ENCODE measurements at regions not wholly inside any gene's neighbourhood (a gene's known extent, or its start where the extent isn't known, plus 50 kb on each side); places are given as distances from the start of the nearest gene placed in this dataset.

DNA sequence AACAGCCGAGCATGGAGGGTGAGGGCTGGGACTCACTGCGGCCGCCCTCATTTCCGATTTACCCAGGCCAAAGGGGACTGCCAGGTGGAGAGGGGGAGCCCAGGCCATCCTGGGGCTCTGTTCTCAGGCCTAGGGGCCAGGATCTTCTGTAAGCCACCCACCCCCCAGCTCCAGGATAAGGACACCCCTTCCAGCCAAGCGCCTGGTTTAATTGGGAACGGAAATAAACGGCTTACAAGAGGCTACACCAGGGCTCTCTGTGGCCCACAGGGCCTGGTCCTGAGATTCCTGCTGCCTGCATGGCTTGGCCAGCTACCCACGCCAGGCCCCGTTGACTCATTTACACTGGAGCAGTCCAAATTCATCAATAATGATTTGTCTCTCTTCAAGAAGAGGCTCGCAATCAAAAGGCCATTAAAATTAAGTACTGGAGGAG is 68.1 kb upstream of the TOP1 start:
- DNase-seq (ENCODE audit: low spot score, unreplicated experiment) = no peak
- Mint-ChIP-seq H3K27ac (no peak overlapping the region), H3K9me3 (ENCODE audit: low read depth) (no peaks in the 10 kb centered on the region), H3K36me3 (ENCODE audit: insufficient read depth) (no peaks in the 10 kb centered on the region), H3K4me1 (ENCODE audit: low read depth) (peaks cover 10% of the 10 kb centered on the region), H3K27me3 (peaks cover 4% of the 10 kb centered on the region), H3K4me3 (ENCODE audit: low read depth) (no peak overlapping the region)
- TF ChIP-seq, protein P1, sequence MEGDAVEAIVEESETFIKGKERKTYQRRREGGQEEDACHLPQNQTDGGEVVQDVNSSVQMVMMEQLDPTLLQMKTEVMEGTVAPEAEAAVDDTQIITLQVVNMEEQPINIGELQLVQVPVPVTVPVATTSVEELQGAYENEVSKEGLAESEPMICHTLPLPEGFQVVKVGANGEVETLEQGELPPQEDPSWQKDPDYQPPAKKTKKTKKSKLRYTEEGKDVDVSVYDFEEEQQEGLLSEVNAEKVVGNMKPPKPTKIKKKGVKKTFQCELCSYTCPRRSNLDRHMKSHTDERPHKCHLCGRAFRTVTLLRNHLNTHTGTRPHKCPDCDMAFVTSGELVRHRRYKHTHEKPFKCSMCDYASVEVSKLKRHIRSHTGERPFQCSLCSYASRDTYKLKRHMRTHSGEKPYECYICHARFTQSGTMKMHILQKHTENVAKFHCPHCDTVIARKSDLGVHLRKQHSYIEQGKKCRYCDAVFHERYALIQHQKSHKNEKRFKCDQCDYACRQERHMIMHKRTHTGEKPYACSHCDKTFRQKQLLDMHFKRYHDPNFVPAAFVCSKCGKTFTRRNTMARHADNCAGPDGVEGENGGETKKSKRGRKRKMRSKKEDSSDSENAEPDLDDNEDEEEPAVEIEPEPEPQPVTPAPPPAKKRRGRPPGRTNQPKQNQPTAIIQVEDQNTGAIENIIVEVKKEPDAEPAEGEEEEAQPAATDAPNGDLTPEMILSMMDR (IDR thresholded peaks at IDR 0.05; ENCODE audit: unreplicated experiment) = no peak

DNA sequence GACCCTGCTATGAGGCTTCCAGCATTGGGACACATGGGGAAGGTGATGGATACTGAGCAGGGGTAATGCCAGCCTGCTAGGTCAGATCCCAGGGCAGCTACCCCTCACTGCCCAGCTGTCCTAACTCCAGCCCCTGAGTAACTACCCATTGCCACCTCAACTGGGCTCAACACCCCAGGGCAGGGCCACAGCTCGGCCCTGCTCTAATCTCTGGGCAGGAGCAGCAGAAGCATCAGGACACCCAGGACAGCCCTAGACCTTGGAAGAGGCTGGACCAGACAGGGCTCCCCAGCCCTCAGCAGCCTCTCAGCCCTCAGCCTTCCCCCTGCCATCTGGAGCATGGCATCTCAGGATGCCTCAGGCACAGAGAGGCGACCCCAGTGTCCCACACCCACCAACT is 67.4 kb upstream of the TOP1 start:
- H3K9me3 Mint-ChIP-seq (ENCODE audit: low read depth) = no peaks in the 10 kb centered on the region
- no peaks in the 10 kb centered on the region for H3K36me3 Mint-ChIP-seq (ENCODE audit: insufficient read depth)
- no peak overlapping the region for H3K27ac Mint-ChIP-seq
- H3K4me1 Mint-ChIP-seq (ENCODE audit: low read depth) = peaks cover 10% of the 10 kb centered on the region
- DNase-seq (ENCODE audit: low spot score, unreplicated experiment) = no peak
- peaks cover 4% of the 10 kb centered on the region for H3K27me3 Mint-ChIP-seq
- no peak overlapping the region for H3K4me3 Mint-ChIP-seq (ENCODE audit: low read depth)
- TF ChIP-seq, protein P1 (IDR thresholded peaks at IDR 0.05; ENCODE audit: unreplicated experiment) = no peak

DNA sequence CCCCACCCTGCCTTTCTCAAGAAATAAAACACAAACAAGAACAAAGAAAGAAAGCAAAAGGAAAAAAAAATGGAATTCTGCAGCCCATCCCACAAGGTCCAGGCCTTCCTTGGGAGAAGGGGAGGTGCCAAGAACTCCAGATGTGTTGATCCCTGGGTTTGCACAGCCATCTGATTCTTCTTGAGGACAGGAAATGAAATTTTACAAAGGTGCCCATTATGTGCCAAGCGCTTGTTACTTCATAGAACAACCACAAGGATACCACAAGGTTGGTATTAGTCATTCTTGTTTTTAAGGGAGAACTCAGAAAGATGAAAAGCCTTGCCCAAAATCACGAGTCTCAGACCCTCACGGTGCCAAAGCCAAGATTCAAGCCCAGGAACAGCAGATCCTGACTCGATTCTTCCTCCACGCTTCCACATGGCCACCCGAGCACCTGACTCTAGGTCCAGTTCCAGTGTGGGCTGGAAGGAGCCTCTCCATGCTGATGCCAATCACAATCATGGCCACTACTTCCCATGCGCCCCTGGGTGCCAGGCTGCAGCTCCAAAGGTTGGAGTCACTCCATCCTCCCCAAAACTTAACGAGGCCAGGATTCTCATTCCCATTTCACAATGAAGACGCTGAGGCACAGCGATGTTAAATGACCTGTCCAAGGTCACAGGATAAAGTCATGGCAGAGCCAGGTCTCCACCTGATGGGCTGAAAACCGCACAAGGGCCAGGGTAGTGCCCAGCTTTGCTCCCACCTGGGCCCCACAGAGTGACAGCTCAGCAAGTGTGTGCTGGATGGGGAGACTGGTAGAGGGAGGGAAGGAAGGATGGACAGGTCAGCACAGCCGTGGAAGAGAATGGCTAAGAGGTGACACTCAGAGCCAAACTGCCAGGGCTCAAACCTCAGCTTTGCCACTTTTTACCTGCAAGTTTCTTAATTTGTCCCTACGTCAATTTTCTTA is 66.7 kb upstream of the TOP1 start:
- Mint-ChIP-seq H3K27me3 (peaks cover 4% of the 10 kb centered on the region), H3K36me3 (ENCODE audit: insufficient read depth) (no peaks in the 10 kb centered on the region), H3K9me3 (ENCODE audit: low read depth) (no peaks in the 10 kb centered on the region), H3K4me3 (ENCODE audit: low read depth) (no peak overlapping the region), H3K27ac (no peak overlapping the region), H3K4me1 (ENCODE audit: low read depth) (peaks cover 6% of the 10 kb centered on the region)
- TF ChIP-seq, protein P1 (IDR thresholded peaks at IDR 0.05; ENCODE audit: unreplicated experiment) = no peak
- no peak for DNase-seq (ENCODE audit: low spot score, unreplicated experiment)

DNA sequence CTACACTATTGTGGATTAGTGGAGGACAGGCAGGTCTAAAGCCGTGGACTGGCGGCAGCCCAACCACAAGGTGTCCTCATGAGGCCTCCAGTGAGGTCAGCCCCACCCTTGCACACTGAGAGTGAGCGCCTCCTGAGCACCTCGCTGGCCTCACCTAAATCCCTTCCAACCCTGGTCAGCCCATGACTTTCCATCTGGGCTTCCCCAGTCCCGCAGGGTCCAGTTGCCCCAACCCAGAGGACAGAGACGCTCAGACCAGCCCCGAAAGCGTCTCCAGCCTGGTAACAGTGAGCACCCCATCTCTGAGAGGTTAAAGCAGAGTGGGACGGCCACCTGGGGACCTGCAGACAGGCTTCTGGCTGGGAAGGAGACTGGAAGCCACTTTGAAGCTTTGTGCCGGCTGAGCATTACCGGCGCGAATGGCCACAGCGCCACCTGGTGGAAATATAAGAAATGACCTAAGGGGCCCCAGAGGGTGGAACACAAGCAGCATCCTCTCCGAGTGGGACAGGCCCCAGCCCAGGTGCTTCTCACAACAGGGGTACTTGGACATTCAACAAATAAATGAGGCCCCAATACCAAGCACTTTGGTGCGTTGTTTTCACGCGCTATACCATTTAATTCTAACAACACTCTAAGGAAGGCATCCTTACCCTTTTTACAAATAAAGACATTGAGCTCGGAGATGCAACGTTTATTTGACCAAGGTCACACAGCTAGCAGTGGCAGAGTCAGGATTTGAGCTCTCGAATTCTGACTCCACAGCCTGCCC is 65.7 kb upstream of the TOP1 start:
- peak; percentile 74 for DNase-seq (ENCODE audit: low spot score, unreplicated experiment)
- no peak overlapping the region for H3K4me3 Mint-ChIP-seq (ENCODE audit: low read depth)
- no peak overlapping the region for H3K27ac Mint-ChIP-seq
- peaks cover 5% of the 10 kb centered on the region for H3K4me1 Mint-ChIP-seq (ENCODE audit: low read depth)
- TF ChIP-seq, protein P1 (IDR thresholded peaks at IDR 0.05; ENCODE audit: unreplicated experiment) = peak; percentile 90
- no peaks in the 10 kb centered on the region for H3K36me3 Mint-ChIP-seq (ENCODE audit: insufficient read depth)
- no peaks in the 10 kb centered on the region for H3K9me3 Mint-ChIP-seq (ENCODE audit: low read depth)
- peaks cover 4% of the 10 kb centered on the region for H3K27me3 Mint-ChIP-seq

DNA sequence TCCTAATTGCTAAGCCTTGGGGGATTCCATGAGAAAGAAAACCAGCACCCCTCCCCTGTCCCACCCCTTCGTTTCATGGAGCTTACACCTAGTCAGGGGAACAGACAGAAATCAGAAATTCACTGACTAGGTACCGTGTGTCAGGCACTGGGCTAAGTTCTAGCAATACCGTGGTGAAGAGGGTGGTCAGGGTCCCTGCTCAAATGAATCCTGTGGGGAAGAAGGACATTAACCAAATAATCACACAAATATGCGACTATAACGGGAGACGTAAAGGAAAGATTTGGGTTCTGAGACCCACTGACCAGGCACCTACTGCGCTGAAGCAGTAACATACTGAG is 65.1 kb upstream of the TOP1 start:
- Mint-ChIP-seq H3K4me1 (ENCODE audit: low read depth) (peaks cover 5% of the 10 kb centered on the region), H3K27me3 (peaks cover 4% of the 10 kb centered on the region), H3K36me3 (ENCODE audit: insufficient read depth) (no peaks in the 10 kb centered on the region), H3K9me3 (ENCODE audit: low read depth) (no peaks in the 10 kb centered on the region), H3K27ac (no peak overlapping the region), H3K4me3 (ENCODE audit: low read depth) (no peak overlapping the region)
- no peak for DNase-seq (ENCODE audit: low spot score, unreplicated experiment)
- TF ChIP-seq, protein P1 (IDR thresholded peaks at IDR 0.05; ENCODE audit: unreplicated experiment) = no peak
